T47D (cell line): ENCODE measurements at regions not wholly inside any gene's neighbourhood (a gene's known extent, or its start where the extent isn't known, plus 50 kb on each side); places are given as distances from the start of the nearest gene placed in this dataset.

Experiments
- DNase-seq, 2 experiments: peaks; one replicate each; pipeline versions ENCODE4 v3.0.0 to v3.0.0-alpha.2; 2011 to 2012; ENCODE audit warnings: low read depth in 1 of 2, low spot score in 1 of 2
- JUND ChIP-seq: IDR thresholded peaks from 2 replicates; pipeline ENCODE4 v1.6.1; 2012; ENCODE audit warnings: low read depth
- in situ Hi-C: cut with HindIII; loops from 2 replicates; pipeline ENCODE4 v1.10.0; 2016; ENCODE audit warnings: low sequenced_read_pairs, low pct_unique_long_range_greater_than_20kb

- in situ Hi-C loops: no loop called here
Observed at GRCh38 chr4:30959781-30960485, 239.8 kb downstream of the PCDH7 start.

GRCh38 chr4:30962939-30963338 lies 242.8 kb downstream of the PCDH7 start:
- in situ Hi-C loops: no loop called here
- TF ChIP-seq JUND: no peak
- no peak for DNase-seq

More at GRCh38 chr4:30959781-30960485, 239.8 kb downstream of the PCDH7 start:
- no peak for TF ChIP-seq JUND
- DNase-seq: no peak

GRCh38 chr4:30968926-30969325 lies 248.8 kb downstream of the PCDH7 start:
- TF ChIP-seq JUND: no peak
- in situ Hi-C loops: no loop called here
- DNase-seq: no peak

- no peak for DNase-seq
- TF ChIP-seq JUND: no peak
- in situ Hi-C loops: no loop called here
Observed at GRCh38 chr4:30972542-30972941, 252.4 kb downstream of the PCDH7 start.

GRCh38 chr4:30973993-30974392 lies 253.8 kb downstream of the PCDH7 start:
- DNase-seq: no peak
- in situ Hi-C loops: no loop called here
- no peak for TF ChIP-seq JUND

GRCh38 chr4:30979402-30979801 lies 259.2 kb downstream of the PCDH7 start:
- no peak for DNase-seq
- TF ChIP-seq JUND: no peak
- in situ Hi-C loops: no loop called here

GRCh38 chr4:30989508-30989907 lies 269.3 kb downstream of the PCDH7 start:
- in situ Hi-C loops: no loop called here
- no peak for TF ChIP-seq JUND
- DNase-seq: no peak

GRCh38 chr4:30996841-30997240 lies 276.7 kb downstream of the PCDH7 start:
- no peak for TF ChIP-seq JUND
- in situ Hi-C loops: no loop called here
- no peak for DNase-seq

GRCh38 chr4:31005037-31005436 lies 284.9 kb downstream of the PCDH7 start:
- TF ChIP-seq JUND: no peak
- in situ Hi-C loops: no loop called here
- DNase-seq: no peak

- in situ Hi-C loops: no loop called here
- DNase-seq: no peak
Observed at GRCh38 chr4:31007858-31008257, 287.7 kb downstream of the PCDH7 start.

GRCh38 chr4:31009926-31010325 lies 289.8 kb downstream of the PCDH7 start:
- TF ChIP-seq JUND: no peak
- in situ Hi-C loops: no loop called here
- no peak for DNase-seq

More at GRCh38 chr4:31007858-31008257, 287.7 kb downstream of the PCDH7 start:
- TF ChIP-seq JUND: no peak

- in situ Hi-C loops: no loop called here
- TF ChIP-seq JUND: no peak
Observed at GRCh38 chr4:31015123-31015522, 295.0 kb downstream of the PCDH7 start.

GRCh38 chr4:31016322-31017061 lies 296.3 kb downstream of the PCDH7 start:
- DNase-seq: no peak
- no peak for TF ChIP-seq JUND
- in situ Hi-C loops: no loop called here

More at GRCh38 chr4:31015123-31015522, 295.0 kb downstream of the PCDH7 start:
- DNase-seq: no peak
